Tibial artery (tissue), 4 donors: ENCODE measurements at regions not wholly inside any gene's neighbourhood (a gene's known extent, or its start where the extent isn't known, plus 50 kb on each side); places are given as distances from the start of the nearest gene placed in this dataset.

Source experiments
- DNase-seq, 2 donors: peaks; one replicate each; pipeline ENCODE4 v3.0.0-alpha.2; 2019
- H3K27ac ChIP-seq, 2 donors: fragments of 200-600 bp; sonication (generic) in 1 of 2; 1 replicate in 1 of 2; 2 replicates in 1 of 2; pipeline ENCODE4 v1.5.1; 2018 to 2019; ENCODE audit warnings: mild to moderate bottlenecking in 1 of 2
- H3K27me3 ChIP-seq, 2 donors: fragments of 200-600 bp; sonication (generic) in 1 of 2; one replicate each; pipeline versions ENCODE4 v1.5.1 to v1.6.0; 2016 to 2019
- H3K36me3 ChIP-seq, 3 donors: fragments of 200-600 bp; sonication (generic) in 2 of 3; one replicate each; pipeline ENCODE4 v1.5.1; 2016 to 2019; ENCODE audit warnings: mild to moderate bottlenecking in 2 of 3
- H3K4me1 ChIP-seq, 4 donors: fragments of 200-600 bp; sonication (generic) in 2 of 4; 1 replicate in 3 of 4; 2 replicates in 1 of 4; pipeline ENCODE4 v1.5.1; 2016 to 2019
- H3K4me3 ChIP-seq, 2 donors: fragments of 200-600 bp; sonication (generic) in 1 of 2; 1 replicate in 1 of 2; 2 replicates in 1 of 2; pipeline ENCODE4 v1.5.1; 2018 to 2019; ENCODE audit warnings: mild to moderate bottlenecking in 2 of 2
- H3K9me3 ChIP-seq, 3 donors: fragments of 200-600 bp; sonication (generic) in 1 of 3; one replicate each; pipeline ENCODE4 v1.5.1; 2016 to 2019
- intact Hi-C: fragments of 100-400 bp; cut with DNase I; formaldehyde crosslinking; loops from one replicate; pipeline ENCODE4 v1.15.0; 2023; ENCODE audit warnings: low total_unique reads
- TF ChIP-seq, protein P1 (sequence below), 2 experiments: fragments of 200-600 bp in 1 of 2; fragments of 450-650 bp in 1 of 2; IDR thresholded peaks; one replicate each; pipeline ENCODE4 v1.5.1; 2017 to 2019; ENCODE audit warnings: antibody characterized with exemption in 2 of 2, mild to moderate bottlenecking in 1 of 2, moderate library complexity in 1 of 2

DNA sequence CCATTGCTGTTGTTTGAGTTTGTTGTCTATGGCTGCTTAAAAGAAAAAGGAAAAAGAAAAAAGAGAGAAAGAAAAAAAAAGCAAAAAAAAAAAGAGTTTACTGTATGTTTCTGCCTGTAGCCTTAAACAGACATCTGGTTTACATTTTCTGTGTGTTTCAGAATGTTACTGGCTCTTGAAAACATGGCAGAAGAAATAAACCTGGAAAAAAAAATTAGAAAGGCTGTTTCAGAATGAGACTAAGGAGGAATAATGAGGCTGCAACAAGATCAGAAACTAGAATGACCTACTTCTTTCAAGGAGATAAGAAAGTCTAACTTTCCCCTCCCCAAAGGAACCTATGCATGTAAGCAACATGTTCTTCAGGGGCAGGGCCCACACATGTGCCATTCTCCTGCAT is 292.1 kb downstream of the DIPK2A start:
- intact Hi-C loops: no loop called here
- H3K27ac ChIP-seq: no peak overlapping the region

DNA sequence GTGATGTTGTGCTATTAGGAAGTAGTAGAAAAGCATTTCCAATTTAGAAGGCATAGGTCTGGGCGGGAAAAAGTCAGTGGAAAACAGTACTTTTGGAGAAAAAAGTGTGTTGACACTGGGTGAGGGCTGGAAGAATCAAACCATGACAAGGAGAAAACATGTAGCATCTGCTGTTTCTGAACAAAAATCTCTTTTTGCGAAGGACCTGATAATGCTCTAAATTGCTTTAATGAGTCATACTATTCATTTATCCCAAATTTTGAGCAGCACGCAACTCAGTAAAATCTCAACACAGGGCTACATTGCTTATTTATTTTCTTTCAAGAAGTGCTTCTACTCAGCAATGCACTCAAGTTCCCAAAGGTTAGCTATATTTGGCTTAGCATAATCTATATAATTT is 292.7 kb downstream of the DIPK2A start:
- TF ChIP-seq, protein P1, sequence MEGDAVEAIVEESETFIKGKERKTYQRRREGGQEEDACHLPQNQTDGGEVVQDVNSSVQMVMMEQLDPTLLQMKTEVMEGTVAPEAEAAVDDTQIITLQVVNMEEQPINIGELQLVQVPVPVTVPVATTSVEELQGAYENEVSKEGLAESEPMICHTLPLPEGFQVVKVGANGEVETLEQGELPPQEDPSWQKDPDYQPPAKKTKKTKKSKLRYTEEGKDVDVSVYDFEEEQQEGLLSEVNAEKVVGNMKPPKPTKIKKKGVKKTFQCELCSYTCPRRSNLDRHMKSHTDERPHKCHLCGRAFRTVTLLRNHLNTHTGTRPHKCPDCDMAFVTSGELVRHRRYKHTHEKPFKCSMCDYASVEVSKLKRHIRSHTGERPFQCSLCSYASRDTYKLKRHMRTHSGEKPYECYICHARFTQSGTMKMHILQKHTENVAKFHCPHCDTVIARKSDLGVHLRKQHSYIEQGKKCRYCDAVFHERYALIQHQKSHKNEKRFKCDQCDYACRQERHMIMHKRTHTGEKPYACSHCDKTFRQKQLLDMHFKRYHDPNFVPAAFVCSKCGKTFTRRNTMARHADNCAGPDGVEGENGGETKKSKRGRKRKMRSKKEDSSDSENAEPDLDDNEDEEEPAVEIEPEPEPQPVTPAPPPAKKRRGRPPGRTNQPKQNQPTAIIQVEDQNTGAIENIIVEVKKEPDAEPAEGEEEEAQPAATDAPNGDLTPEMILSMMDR (IDR thresholded peaks at IDR 0.05): no peak

More for the DNA sequence above, 292.1 kb downstream of the DIPK2A start:
- no peaks in the 10 kb centered on the region for H3K36me3 ChIP-seq
- H3K27me3 ChIP-seq: no peaks in the 10 kb centered on the region
- DNase-seq: no peak
- H3K4me3 ChIP-seq: no peak overlapping the region
- TF ChIP-seq, protein P1 (IDR thresholded peaks at IDR 0.05): no peak
- H3K9me3 ChIP-seq: no peaks in the 10 kb centered on the region
- H3K4me1 ChIP-seq: peaks cover 0 to 7% (median 3%) of the 10 kb centered on the region in 4 donors

GRCh38 chr3:144264794-144265193 is 293.2 kb downstream of the DIPK2A start:
- DNase-seq: no peak
- Histone ChIP-seq H3K9me3 (no peaks in the 10 kb centered on the region), H3K4me3 (no peak overlapping the region), H3K27ac (no peak overlapping the region), H3K36me3 (no peaks in the 10 kb centered on the region), H3K4me1 (peaks cover 0 to 7% (median 3%) of the 10 kb centered on the region in 4 donors), H3K27me3 (no peaks in the 10 kb centered on the region)
- intact Hi-C loops: no loop called here
- TF ChIP-seq, protein P1 (IDR thresholded peaks at IDR 0.05): no peak

More for the DNA sequence above, 292.7 kb downstream of the DIPK2A start:
- peaks cover 0 to 7% (median 3%) of the 10 kb centered on the region in 4 donors for H3K4me1 ChIP-seq
- no peak for DNase-seq
- H3K27ac ChIP-seq: no peak overlapping the region
- H3K36me3 ChIP-seq: no peaks in the 10 kb centered on the region
- H3K27me3 ChIP-seq: no peaks in the 10 kb centered on the region
- H3K4me3 ChIP-seq: no peak overlapping the region
- intact Hi-C loops: no loop called here
- H3K9me3 ChIP-seq: no peaks in the 10 kb centered on the region

DNA sequence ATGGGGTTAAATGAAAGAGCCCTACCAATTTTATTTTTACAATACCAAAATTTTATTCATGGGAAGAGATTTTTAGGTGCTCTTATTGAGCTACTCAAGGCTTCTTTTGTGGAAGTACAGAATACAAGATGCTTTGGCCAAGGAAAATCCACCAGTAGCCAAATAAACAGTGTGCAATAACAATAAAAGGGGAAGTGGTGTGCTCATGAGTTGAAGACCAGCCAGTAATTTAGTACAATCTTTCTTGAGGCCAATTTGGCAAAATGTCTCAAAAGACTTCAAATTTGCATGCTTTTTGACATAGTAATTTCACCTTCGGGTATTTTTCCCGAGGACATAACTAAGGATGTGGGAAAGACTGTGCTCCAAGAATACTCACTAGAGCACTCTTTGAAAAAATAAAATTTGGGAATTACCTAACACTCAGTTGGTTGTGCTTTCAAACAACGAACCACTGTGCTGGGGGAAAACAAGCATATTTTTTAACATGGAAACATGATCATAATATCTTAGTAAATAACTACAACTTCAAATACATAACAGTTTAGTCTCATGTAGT is 294.0 kb downstream of the DIPK2A start:
- no peaks in the 10 kb centered on the region for H3K27me3 ChIP-seq
- H3K9me3 ChIP-seq: no peaks in the 10 kb centered on the region
- no peak for DNase-seq
- H3K4me3 ChIP-seq: no peak overlapping the region
- intact Hi-C loops: no loop called here
- TF ChIP-seq, protein P1 (IDR thresholded peaks at IDR 0.05): no peak
- H3K27ac ChIP-seq: no peak overlapping the region
- no peaks in the 10 kb centered on the region for H3K36me3 ChIP-seq
- H3K4me1 ChIP-seq: peaks cover 0 to 7% (median 3%) of the 10 kb centered on the region in 4 donors

- H3K36me3 ChIP-seq: no peaks in the 10 kb centered on the region
- DNase-seq: peak; percentile 47 to 62
- TF ChIP-seq, protein P1 (IDR thresholded peaks at IDR 0.05): no peak
- H3K4me1 ChIP-seq: peaks cover 0 to 7% (median 3%) of the 10 kb centered on the region in 4 donors
- H3K27ac ChIP-seq: no peak overlapping the region
- intact Hi-C loops: no loop called here
- H3K4me3 ChIP-seq: no peak overlapping the region
- H3K27me3 ChIP-seq: no peaks in the 10 kb centered on the region
- no peaks in the 10 kb centered on the region for H3K9me3 ChIP-seq
Measured at GRCh38 chr3:144270100-144270499, 298.5 kb downstream of the DIPK2A start.

DNA sequence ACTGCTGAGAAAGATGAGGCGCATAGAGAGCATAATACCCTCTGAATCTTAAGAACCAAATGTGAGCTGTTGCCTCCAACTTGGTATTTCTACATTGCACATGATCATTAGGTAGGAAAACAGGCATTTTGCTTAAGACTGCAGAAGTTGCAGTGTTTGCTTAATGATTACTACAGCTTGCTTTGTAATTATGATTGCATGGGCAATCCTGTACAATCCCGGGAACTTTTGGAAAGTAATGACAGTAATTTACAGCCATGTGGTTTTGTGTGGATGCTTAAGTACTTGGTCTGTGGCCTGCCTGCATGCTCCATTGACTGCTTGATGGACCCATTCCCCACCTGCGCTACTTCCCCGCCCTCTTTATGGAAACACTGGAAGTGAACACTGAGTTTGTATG is 301.1 kb downstream of the DIPK2A start:
- no peaks in the 10 kb centered on the region for H3K36me3 ChIP-seq
- DNase-seq: no peak
- TF ChIP-seq, protein P1 (IDR thresholded peaks at IDR 0.05): no peak
- H3K27ac ChIP-seq: no peak overlapping the region
- no peak overlapping the region for H3K4me3 ChIP-seq
- intact Hi-C loops: no loop called here
- no peaks in the 10 kb centered on the region for H3K4me1 ChIP-seq
- no peaks in the 10 kb centered on the region for H3K9me3 ChIP-seq
- H3K27me3 ChIP-seq: no peaks in the 10 kb centered on the region
